GM12874 (cell line): ENCODE measurements at regions not wholly inside any gene's neighbourhood (a gene's known extent, or its start where the extent isn't known, plus 50 kb on each side); places are given as distances from the start of the nearest gene placed in this dataset.

Experiments used
- CTCF ChIP-seq: IDR thresholded peaks from 2 replicates; pipeline ENCODE4 v1.5.1; 2011; ENCODE audit warnings: low read depth, mild to moderate bottlenecking, control low read depth, low read length, moderate library complexity; ENCODE audit not compliant: insufficient read depth

DNA sequence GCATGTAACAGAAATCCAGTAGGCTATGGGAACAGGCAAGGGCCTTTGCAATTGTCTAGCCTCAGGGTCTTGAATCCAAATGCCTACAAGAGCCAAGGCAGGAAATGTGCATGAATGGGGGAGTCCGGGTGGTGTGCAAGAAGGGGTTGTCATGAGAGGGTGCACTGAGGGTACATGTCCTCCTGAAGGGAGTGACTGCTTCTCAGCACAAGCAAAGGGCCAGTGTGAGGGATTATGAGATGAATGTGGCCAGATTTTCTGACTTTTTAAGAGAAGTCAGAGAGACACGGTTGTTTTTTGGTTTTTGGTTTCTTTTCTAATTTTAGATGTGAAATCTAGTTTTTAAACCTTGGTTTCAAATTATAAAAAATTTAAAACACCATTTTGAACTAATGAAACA, 76.5 kb upstream of the LSM6 start:
- TF ChIP-seq CTCF = no peak

DNA sequence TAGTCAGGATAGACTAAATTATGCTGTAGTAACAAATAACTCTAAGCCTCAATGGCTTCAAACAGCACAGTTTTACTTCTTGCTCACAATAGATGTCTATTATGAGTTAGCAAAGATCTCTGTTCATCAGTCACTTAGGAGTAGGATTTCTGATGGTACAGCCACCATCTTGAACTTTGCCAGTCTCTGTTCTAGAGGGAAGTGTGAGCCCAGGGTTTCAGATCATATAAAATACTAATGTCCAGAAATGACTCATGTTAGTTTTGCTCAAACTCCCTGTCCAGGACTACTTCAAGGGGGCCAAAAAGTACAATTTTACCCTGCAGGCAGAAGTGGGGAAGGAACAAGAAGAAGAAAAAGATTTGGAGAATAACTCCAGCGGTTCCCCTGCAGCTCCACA, 77.1 kb upstream of the LSM6 start:
- no peak for TF ChIP-seq CTCF

GRCh38 chr4:146096371-146096770, 79.1 kb upstream of the LSM6 start:
- no peak for TF ChIP-seq CTCF

- no peak for TF ChIP-seq CTCF
These were observed 79.7 kb upstream of the LSM6 start for GRCh38 chr4:146095860-146096259.

GRCh38 chr4:146095091-146095690, 80.3 kb upstream of the LSM6 start:
- TF ChIP-seq CTCF = peak; percentile 62; the same call in 1 of the 2 replicates

GRCh38 chr4:146088690-146089089, 86.8 kb upstream of the LSM6 start:
- TF ChIP-seq CTCF = no peak

GRCh38 chr4:146087856-146088255, 87.7 kb upstream of the LSM6 start:
- TF ChIP-seq CTCF = no peak

- TF ChIP-seq CTCF = no peak
These were observed 99.4 kb upstream of the LSM6 start for GRCh38 chr4:146076081-146076480.
